ENCODE measurements at regions not wholly inside any gene's neighbourhood (a gene's known extent, or its start where the extent isn't known, plus 50 kb on each side); places are given as distances from the start of the nearest gene placed in this dataset.

DNA sequence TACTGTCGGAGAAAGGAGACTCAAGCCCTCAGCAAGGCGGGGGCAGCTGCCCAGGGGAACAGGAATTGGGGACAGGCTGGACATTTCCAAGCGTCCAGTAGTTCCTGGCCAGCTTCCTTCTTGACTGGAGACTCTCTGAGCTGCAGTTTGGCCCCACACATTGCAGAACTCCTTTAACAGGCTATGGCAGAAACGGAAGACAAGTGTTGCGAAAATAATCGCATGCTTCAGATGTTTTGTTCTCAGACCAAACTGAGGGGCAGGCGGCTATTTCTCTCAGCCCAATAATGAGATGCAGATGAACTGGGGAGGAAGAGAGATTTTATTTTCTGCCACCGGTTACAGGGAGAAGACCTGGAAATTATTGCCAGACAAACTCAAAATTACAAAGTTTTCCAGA, 88.0 kb upstream of the PFKP start:
- TF ChIP-seq, protein P1, sequence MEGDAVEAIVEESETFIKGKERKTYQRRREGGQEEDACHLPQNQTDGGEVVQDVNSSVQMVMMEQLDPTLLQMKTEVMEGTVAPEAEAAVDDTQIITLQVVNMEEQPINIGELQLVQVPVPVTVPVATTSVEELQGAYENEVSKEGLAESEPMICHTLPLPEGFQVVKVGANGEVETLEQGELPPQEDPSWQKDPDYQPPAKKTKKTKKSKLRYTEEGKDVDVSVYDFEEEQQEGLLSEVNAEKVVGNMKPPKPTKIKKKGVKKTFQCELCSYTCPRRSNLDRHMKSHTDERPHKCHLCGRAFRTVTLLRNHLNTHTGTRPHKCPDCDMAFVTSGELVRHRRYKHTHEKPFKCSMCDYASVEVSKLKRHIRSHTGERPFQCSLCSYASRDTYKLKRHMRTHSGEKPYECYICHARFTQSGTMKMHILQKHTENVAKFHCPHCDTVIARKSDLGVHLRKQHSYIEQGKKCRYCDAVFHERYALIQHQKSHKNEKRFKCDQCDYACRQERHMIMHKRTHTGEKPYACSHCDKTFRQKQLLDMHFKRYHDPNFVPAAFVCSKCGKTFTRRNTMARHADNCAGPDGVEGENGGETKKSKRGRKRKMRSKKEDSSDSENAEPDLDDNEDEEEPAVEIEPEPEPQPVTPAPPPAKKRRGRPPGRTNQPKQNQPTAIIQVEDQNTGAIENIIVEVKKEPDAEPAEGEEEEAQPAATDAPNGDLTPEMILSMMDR (IDR thresholded peaks at IDR 0.05; ENCODE audit: extremely low read depth, insufficient read depth, missing control alignments): no peak
- in situ Hi-C loops (cut with MboI; ENCODE audit: low pct_unique_long_range_greater_than_20kb, low sequenced_read_pairs, unreplicated experiment): no loop called here
- no peak for DNase-seq (ENCODE audit: low spot score)

DNA sequence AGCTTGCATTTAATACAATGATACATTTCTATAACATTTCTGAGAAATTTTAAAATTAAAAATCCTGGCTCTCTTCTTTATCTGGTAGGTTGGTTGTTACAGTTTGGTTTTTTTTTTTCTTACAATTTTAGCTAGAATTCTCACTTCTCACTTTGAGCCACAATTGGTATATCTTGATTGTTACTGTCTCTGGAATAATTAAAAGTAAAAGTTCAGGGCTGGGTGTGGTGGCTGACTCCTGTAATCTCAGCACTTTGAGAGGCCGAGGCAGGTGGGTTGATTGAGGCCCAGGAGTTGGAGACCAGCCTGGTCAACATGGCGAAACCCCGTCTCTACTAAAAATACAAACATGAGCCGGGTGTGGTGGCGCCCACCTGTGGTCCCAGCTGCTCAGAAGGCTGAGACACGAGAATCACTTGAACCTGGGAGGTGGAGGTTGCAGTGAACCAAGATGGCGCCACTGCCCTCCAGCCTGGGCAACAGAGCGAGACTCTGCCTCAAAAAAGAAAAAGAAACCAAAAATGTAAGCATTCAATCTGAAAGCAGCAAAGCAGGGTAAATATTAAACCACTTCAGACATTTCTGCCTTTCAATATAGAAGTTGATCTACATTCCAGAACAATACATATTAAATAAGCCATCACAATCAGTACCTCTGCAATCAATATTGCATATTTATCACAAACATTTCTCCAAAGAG, 88.6 kb upstream of the PFKP start:
- TF ChIP-seq, protein P1 (IDR thresholded peaks at IDR 0.05; ENCODE audit: extremely low read depth, insufficient read depth, missing control alignments): peak; percentile 14
- in situ Hi-C loops (cut with MboI; ENCODE audit: low pct_unique_long_range_greater_than_20kb, low sequenced_read_pairs, unreplicated experiment): no loop called here
- no peak for DNase-seq (ENCODE audit: low spot score)

DNA sequence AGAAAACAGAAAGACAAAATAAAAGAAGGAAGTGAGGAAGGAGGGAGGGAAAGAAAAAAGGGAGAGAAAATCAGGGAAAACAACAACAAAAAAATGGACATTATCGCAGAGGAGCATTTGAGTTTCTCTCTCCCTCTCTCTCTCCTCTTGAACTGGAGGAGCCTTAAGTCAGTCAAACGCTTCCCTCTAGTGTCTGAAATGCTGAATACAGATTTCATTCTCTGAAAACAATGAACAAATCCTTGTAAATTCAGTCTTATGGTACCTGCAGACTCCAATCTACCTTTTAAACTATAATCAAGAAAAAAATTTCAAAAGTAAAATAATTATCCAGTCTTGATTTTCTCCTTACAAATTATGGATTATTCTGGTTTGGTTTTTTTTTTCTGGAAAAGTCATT, 89.2 kb upstream of the PFKP start:
- peak; percentile 70 for DNase-seq (ENCODE audit: low spot score)
- TF ChIP-seq, protein P1 (IDR thresholded peaks at IDR 0.05; ENCODE audit: extremely low read depth, insufficient read depth, missing control alignments): peak; percentile 54
- in situ Hi-C loops (cut with MboI; ENCODE audit: low pct_unique_long_range_greater_than_20kb, low sequenced_read_pairs, unreplicated experiment): no loop called here

DNA sequence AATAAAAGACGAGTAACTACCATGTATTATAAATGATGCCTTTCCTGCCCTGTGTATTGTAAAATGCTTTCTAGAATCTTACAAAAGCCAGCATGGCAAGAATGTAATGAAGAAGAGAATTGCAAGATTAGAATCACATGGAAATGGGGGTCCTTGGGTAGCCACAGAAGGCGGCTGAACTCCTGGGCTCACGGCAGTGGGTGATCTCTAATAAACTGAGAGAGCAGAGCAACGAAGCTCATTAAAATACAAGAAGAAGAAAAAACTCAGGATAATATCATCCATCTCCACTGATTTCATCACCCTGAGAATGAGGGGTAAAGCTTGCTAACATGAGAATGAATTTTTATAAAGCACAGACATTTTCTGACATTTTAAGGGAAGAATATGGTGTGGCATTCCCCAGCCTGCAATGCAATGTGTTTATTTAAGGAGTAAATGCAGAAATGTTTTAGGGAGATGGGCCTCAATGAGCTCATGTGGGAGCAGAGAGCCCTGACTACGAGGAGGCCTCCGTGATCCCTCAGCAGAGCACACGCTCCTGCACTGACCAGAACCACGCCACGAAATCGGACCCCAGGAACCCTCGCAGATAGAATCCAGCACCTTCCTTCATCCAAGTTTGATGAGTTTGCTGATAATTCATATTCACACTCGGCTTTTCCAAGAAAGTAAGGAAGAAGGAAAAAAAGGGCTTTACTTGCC, 92.7 kb upstream of the PFKP start:
- in situ Hi-C loops (cut with MboI; ENCODE audit: low pct_unique_long_range_greater_than_20kb, low sequenced_read_pairs, unreplicated experiment): no loop called here
- no peak for DNase-seq (ENCODE audit: low spot score)
- TF ChIP-seq, protein P1 (IDR thresholded peaks at IDR 0.05; ENCODE audit: extremely low read depth, insufficient read depth, missing control alignments): no peak

GRCh38 chr10:2974083-2974482, 93.3 kb upstream of the PFKP start:
- in situ Hi-C loops (cut with MboI; ENCODE audit: low pct_unique_long_range_greater_than_20kb, low sequenced_read_pairs, unreplicated experiment): no loop called here

DNA sequence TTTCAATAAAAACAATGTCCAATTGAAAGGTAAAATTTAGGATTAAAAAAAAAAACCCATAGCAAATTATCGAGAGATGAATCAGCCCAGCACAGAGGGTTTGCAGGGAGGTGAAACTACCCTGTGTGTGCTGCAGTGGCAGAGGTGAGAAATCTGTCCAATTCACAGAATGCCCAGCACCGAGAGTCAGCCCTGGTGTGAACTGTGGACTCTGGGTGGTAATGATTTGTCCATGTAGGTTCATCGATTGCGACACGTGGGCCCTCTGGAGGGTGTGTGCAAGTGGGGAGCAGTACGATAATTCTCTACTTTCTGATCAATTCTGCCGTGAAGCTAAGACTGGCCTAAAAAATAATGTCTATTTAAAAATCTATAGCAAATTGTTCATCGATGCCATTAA, 94.5 kb upstream of the PFKP start:
- DNase-seq (ENCODE audit: low spot score): no peak
- TF ChIP-seq, protein P1 (IDR thresholded peaks at IDR 0.05; ENCODE audit: extremely low read depth, insufficient read depth, missing control alignments): no peak
- in situ Hi-C loops (cut with MboI; ENCODE audit: low pct_unique_long_range_greater_than_20kb, low sequenced_read_pairs, unreplicated experiment): no loop called here

More at GRCh38 chr10:2974083-2974482, 93.3 kb upstream of the PFKP start:
- DNase-seq (ENCODE audit: low spot score): no peak
- TF ChIP-seq, protein P1 (IDR thresholded peaks at IDR 0.05; ENCODE audit: extremely low read depth, insufficient read depth, missing control alignments): no peak

Measured in GM13977 (cell line).